Upper lobe of left lung (tissue), 4 donors: ENCODE measurements at regions not wholly inside any gene's neighbourhood (a gene's known extent, or its start where the extent isn't known, plus 50 kb on each side); places are given as distances from the start of the nearest gene placed in this dataset.

Experiments used
- EP300 ChIP-seq, 4 donors: sonication (generic); formaldehyde crosslinking; IDR thresholded peaks; one replicate each; pipeline ENCODE4 v1.5.1; 2017; ENCODE audit warnings: antibody characterized with exemption in 4 of 4, control low read depth in 2 of 4
- POLR2A ChIP-seq, 4 donors: fragments of 450-650 bp; IDR thresholded peaks; one replicate each; pipeline ENCODE4 v1.5.1; 2016 to 2017; ENCODE audit warnings: antibody characterized with exemption in 4 of 4, mild to moderate bottlenecking in 2 of 4
- POLR2AphosphoS5 ChIP-seq, 2 donors: sonication (generic); formaldehyde crosslinking; IDR thresholded peaks; one replicate each; pipeline ENCODE4 v1.5.1; 2017; ENCODE audit warnings: antibody characterized with exemption in 2 of 2
- TF ChIP-seq, protein P1 (sequence below), 6 experiments: fragments of 450-650 bp in 4 of 6; fragments of 200-600 bp in 2 of 6; sonication (generic) in 2 of 6; IDR thresholded peaks; one replicate each; pipeline ENCODE4 v1.5.1; 2016 to 2019; ENCODE audit warnings: antibody characterized with exemption in 6 of 6

DNA sequence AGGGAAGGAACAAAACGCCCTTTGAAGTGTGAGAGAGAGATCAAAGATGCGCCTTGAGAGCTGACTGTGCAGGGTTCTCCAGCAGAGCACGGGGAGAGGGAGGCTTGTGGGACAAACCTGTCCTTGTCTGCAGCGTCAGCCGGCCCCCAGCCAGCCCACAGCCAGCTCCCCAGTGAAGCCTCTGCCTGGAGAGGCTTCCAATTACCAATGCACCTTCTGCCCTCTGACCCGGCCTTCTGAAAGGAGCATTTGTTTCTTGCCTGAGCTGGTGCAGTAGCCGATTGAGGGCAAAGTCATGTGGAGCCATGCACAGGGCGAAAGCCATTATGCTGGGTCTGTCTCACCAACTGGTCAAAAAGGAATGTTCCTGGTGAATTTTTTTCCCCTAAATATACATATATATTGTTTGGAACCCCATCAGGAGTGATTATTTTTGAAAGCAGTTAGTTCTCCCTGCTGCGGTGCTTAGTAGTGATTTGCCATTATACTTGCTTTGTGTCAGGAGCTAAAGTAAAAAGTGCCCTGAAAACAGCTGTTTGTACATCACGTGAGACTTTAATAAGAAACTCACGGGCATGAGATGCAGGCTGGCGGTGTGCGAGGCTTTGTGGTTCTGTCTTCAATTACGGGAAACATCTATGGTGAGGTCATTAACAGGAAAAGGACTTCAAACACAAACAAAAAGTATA is 268.6 kb downstream of the KLF6 start:
- TF ChIP-seq POLR2A (IDR thresholded peaks at IDR 0.05) (no peak), POLR2AphosphoS5 (IDR thresholded peaks at IDR 0.05) (no peak), EP300 (IDR thresholded peaks at IDR 0.05) (no peak)
- TF ChIP-seq, protein P1, sequence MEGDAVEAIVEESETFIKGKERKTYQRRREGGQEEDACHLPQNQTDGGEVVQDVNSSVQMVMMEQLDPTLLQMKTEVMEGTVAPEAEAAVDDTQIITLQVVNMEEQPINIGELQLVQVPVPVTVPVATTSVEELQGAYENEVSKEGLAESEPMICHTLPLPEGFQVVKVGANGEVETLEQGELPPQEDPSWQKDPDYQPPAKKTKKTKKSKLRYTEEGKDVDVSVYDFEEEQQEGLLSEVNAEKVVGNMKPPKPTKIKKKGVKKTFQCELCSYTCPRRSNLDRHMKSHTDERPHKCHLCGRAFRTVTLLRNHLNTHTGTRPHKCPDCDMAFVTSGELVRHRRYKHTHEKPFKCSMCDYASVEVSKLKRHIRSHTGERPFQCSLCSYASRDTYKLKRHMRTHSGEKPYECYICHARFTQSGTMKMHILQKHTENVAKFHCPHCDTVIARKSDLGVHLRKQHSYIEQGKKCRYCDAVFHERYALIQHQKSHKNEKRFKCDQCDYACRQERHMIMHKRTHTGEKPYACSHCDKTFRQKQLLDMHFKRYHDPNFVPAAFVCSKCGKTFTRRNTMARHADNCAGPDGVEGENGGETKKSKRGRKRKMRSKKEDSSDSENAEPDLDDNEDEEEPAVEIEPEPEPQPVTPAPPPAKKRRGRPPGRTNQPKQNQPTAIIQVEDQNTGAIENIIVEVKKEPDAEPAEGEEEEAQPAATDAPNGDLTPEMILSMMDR (IDR thresholded peaks at IDR 0.05), result no peak
